ENCODE measurements at regions not wholly inside any gene's neighbourhood (a gene's known extent, or its start where the extent isn't known, plus 50 kb on each side); places are given as distances from the start of the nearest gene placed in this dataset.

DNA sequence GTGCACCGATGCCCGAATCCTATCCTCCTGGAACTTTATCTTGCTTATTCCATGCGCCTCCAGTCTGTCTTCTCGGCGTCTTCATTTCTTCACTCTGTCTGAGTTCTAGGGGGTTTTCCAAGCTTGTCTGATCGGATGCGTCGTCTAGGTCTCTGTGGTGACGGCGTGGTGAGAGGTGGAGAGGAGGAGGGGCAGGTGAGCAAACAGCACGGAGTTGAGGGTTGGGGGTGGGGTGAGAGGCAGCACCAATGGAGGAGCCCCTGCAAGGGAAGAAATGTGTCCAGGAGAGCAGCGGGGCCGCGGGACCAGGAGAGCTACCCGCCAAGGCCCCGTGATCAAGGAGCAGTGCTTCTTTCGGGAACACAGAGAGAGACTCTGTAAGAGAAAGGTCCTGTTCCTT is 131.3 kb upstream of the TWIST2 start:
- TF ChIP-seq, protein P1, sequence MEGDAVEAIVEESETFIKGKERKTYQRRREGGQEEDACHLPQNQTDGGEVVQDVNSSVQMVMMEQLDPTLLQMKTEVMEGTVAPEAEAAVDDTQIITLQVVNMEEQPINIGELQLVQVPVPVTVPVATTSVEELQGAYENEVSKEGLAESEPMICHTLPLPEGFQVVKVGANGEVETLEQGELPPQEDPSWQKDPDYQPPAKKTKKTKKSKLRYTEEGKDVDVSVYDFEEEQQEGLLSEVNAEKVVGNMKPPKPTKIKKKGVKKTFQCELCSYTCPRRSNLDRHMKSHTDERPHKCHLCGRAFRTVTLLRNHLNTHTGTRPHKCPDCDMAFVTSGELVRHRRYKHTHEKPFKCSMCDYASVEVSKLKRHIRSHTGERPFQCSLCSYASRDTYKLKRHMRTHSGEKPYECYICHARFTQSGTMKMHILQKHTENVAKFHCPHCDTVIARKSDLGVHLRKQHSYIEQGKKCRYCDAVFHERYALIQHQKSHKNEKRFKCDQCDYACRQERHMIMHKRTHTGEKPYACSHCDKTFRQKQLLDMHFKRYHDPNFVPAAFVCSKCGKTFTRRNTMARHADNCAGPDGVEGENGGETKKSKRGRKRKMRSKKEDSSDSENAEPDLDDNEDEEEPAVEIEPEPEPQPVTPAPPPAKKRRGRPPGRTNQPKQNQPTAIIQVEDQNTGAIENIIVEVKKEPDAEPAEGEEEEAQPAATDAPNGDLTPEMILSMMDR (IDR thresholded peaks at IDR 0.05 in 8 of 11, conservative IDR thresholded peaks at IDR 0.05 in 3 of 11), result no peak
- TF ChIP-seq POLR2AphosphoS5 (IDR thresholded peaks at IDR 0.05), result no peak

All from spleen (tissue), 7 donors.